GM21528 (cell line): ENCODE measurements at regions not wholly inside any gene's neighbourhood (a gene's known extent, or its start where the extent isn't known, plus 50 kb on each side); places are given as distances from the start of the nearest gene placed in this dataset.
"Not testable (repeated sequence)": the region's sequence is repeated elsewhere in the genome, so short reads cannot be mapped to it uniquely, and the experiment has no call there.

Experiments used
- ATAC-seq: cut with Tn5 transposase; IDR thresholded peaks from one replicate; pipeline ENCODE4 v1.9.1; 2021; ENCODE audit warnings: mild to moderate bottlenecking, moderate library complexity; ENCODE audit not compliant: unreplicated experiment, low FRiP score

DNA sequence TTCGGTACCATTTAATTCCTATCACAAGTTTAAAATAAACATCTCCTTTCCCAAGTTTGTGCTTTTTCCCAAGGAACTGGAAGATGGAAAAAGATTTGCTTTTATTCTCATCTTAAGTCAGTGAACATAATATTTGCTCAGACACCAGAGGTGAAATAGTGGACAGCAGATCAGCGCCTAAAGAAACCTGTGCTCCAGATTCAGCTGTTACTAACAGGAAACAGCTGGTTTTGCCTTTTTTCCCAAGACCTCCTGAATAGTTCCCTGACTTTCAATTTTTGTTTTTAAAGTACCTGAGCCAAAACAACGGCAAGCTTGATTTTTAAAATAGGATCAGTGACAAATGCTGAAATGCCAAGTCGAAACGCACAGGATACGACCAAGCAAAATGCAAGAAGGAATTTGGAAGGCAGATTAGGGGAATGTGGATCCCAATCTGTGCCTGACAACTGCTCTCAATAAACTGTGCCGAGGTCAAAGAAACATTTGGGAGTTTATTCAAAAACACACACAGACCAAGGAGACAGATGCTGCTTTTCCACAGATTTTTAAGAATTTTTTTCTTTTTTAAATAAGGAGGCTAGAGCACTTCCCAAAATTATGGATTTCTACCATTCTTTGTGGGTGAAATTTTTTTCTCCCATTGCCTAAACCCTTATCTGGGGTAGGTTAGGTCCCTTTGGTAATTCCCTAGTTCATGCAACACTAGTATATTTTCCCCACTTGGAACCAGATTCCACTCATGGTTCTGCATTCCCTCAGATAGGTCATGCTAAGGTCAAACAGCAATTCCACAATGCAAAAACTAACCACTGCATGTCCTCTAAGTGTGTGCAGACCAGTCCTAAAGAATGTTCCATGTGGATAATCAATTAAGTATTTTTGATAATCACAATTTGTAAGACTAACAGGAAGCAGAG, 121.5 kb upstream of the PDE1A start:
- no peak for ATAC-seq

DNA sequence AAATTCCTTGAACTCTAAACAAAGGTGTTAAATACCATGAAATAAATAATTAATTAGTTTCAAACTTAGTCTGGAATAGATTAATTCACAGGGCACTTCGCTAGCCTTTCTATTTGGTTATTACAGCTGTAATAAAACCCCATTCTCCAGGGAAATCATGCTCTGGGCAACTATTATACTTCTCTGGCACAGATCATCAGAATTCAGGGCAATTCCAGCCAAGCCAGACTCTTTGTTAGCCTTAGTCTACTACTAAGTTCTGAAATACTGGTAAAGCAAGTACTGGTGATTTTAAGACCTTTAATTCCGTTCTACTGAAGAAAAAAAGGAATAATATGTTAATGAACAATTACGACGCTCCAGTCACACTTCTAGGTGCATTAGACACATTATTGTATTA, 123.4 kb upstream of the PDE1A start:
- no peak for ATAC-seq

DNA sequence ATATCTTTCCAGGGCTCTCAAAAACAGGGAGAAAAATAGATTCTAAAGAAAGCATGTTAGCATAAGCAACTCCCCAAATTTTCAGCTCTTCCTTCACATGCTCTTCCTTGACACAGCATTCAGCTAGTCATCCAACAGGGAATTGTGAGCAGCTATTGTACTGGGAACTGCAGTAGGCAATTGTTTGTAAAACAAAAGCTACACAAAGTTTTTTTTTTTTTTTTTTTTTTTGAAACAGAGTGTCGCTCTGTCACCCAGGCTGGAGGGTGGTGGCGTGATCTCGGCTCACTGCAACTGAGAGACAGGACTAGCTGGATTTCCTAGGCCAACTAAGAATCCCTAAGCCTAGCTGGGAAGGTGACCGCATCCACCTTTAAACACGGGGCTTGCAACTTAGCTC, 125.4 kb upstream of the PDE1A start:
- ATAC-seq: not testable (repeated sequence)

DNA sequence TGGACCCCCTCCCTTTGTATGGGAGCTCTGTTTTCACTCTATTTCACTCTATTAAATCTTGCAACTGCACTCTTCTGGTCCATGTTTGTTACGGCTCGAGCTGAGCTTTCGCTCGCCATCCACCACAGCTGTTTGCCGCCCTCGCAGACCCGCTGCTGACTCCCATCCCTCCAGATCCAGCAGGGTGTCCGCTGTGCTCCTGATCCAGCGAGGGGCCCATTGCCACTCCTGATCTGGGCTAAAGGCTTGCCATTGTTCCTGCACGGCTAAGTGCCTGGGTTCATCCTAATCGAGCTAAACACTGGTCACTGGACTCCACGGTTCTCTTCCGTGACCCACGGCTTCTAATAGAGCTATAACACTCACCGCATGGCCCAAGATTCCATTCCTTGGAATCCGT, 125.9 kb upstream of the PDE1A start:
- ATAC-seq: not testable (repeated sequence)

DNA sequence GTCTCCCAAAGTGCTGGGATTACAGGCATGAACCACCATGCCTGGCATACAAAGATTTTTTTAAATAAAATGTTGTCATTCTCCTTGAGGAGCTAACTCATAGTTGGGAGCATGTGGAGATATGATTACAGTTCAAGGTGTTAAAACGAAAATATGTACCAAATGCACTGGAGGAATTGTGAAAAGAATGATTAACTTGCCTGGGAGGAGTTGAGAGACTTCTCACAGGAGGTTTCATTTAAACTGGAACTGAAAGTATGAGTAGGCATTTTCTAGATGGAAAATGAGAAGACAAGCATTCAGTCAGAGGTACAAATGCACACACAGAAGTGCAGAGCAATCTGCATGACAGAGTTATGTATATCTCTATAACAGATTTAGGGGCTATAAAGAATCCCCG, 126.6 kb upstream of the PDE1A start:
- peak; percentile 100 for ATAC-seq

DNA sequence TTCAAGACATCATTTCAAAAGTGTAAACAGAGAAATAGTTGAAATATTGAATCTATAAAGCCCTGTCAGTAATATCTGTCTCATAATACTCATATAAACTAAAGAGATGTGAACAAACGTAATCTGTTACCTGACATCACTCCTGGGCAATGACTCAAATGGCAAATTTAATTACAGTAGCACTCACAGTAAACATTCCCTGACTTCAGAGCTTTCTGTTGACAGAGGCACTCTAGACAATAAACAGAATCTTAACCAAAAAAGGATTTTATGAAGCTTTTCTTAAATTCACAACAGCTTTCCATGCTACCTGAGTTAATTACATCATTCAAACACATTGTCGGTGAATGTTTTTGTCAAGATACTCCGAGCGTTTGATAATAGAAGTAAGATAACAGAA, 128.1 kb upstream of the PDE1A start:
- no peak for ATAC-seq

DNA sequence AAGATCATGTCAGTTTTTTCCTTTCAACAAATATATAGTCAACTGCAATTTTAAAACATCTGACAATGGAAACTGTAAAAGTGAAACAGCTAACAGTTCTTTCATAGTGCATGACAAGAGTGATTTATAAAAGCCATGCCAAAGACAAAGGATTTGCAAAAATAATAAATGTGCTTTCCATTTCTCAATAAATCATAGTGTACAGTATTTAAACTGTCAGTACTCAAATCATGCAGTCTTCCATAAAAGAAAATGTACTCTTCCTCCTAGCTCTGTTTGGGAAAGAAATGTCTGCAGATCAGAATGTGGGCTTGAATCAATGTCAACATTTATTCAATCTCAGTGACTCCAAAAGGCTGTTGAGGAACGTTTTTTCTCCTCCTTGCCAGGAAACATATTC, 131.7 kb upstream of the PDE1A start:
- no peak for ATAC-seq

DNA sequence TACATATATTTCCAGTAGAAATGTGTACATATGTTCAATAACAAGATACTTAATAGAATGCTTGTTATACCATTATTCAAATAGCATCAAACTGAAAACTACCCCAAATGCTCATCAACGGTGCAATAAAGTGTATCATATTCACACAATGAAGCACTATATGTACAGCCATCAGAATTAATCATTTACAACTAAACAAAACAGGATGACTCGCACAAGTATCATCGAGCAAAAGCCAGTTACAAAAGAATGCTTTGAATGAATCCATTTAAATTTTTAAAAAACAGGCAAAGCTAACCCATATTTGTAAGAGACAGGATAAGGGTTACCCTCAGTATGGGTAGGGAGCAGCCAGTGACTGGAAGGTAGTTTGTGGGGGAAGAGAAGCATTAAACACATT, 132.8 kb upstream of the PDE1A start:
- ATAC-seq: no peak

DNA sequence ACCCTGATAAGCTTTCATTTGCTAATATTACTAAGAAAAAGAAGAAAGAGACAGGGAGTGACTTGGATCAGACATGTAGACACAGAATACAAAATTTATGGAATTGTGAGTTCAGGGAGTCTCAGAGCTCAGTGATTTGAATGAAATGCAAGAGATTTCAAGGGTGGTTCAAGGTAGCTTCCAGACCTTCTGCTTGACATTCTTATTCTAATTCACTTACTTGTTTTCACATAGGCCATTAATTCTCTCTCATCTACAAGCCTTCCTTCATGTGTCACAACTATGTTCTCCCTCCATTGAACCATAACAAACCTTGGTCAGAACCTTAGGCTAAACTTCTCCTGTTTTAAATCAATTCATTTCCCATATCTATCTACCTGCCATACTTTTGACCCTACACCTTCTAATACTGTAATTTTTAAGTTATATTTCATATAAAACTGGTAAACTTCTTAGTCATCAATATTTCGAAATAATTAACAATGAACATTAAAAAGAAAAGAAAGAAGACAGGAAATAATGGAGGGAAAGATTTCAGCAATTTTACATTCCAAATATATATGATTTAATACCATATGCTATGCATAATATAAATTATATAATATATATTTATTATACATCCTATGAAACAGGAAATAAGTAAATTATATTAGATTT, 139.2 kb upstream of the PDE1A start:
- no peak for ATAC-seq

DNA sequence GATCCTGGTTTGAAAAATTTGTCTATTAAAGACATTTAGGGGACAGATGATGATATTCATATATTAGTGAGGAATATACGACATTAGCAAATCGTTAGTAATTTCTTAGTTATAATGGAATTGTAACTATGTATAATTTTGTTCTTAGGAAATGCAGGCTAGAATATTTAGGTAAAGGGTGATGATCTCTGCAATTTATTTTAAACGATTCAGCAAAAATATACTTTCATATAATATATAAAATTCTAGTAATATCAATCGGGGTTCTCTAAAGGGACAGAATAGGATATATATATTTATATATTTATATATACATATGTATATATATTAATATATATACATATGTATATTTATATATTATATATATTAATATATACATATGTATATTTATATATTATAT, 142.5 kb upstream of the DNAJC10 start:
- ATAC-seq: no peak

DNA sequence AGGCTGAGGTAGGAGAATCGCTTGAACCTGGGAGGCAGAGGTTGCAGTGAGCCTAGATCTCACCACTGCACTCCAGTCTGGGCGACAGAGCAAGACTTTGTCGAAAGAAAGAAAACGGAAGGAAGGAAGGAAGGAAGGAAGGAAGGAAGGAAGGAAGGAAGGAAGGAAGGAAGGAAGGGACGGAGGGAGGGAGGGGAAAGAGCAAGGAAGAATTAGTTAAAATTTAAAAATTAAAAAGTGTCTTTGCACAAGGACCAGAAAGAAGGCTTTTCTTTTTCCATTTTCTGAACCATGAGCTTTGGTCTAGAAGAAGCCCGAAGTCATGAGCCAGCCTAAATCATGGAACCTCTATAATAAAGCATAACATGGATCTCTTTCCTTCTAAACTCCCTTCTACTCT, 138.2 kb upstream of the DNAJC10 start:
- no peak for ATAC-seq

DNA sequence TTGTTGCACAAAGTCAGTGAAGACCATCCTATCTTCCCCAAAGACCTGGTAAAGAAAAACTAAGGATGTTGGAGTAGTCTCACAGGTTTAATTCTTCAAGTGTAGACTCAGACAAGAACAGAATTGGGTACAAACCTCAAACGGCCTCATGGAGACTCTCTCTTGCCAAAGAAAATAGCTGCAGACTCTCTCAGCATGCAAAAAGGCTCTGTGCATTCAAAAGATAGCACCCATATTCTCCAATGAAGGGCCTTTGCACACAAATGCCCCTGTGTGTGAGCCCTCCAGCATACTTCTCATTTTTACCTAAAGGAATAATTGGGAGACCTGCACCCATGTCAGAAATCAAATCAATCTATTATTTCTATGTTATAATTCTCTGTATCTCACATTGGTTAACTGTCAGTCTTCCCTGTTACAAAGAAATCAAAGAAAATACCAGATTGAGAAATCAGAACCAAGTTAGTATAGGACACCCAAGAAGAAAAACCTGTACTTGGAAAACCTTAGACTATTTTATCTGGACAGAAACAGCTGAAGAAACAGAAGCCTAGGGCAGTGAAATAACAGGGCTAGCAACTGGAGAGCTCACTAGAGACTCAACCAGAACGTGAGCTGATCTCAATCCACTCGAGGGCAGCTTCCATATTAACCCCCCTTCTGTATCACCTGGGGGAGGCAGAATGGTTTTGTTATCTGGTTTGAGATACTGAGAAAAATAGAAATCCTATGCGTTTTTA, 134.7 kb upstream of the DNAJC10 start:
- ATAC-seq: no peak

DNA sequence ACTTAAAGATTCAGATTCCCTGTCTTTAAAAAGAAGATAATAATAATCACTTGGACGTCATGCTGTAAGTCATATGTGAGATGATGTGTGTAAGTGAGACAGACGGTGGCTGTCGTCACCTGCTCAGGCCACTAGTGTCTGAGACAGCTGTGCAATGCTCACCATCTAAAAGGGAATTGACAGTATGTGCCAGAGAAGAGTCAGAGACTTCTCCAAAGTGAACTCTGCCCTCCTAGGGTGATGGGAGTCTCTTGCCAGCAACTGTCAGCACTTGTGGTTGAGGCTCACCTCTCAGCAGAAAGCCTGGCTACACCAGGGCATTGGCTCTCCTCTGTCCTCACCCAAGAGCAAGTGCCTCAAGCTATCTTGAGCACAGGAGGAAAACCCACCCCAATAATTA, 131.6 kb upstream of the DNAJC10 start:
- ATAC-seq: no peak

DNA sequence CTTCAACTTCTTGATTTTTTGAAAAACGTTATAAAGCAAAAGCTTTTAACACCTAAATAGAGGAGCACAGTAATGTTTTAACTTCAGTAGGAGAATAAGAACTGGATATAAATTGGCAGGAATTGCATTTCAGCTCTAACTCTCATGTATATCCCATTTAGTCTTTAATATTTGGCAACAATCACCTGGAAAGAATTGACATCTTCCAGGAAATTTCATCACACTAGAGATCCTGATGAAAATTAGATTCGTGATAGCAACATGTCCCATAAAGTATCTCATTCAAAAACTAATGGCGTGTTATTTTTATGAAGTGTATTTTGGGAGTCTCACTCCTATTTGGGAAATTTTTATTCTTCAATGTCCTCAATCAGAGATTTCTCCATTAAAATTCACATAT, 131.1 kb upstream of the DNAJC10 start:
- ATAC-seq: no peak

DNA sequence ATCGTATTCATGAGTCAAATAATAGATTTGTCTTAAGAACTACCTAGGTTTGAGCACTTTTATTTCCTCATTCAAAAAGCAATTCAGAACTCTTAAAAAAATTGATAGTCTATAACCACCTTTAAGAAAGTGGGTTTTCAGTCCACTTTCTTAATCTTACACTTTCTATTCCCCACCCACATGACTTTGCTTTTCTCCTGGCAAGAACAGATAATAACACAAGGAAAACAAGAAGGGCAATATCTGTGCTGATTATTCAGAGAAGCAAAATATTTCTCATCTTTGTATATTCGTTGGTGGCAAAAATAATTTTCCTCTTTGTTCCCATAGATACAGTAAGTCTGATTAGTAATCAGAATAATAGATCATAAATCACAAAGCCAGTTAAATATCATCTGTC, 130.6 kb upstream of the DNAJC10 start:
- ATAC-seq: no peak

DNA sequence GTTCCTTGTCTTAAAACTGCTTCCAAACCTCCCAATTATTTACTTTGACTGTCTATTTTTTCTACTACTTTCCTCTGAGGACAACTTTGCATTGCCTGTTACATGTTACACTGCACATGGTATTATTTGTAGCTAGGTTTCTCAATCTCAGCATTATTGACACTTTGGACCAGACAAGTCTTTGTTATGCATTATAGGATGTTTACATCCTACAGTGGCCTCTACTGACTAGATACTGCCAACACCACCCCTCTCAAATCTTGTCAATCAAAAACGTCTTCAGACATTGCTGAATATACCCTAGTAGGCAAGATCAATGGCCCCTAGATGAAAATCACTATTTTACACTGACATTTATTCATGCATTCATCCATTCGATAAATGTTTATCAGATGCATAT, 129.6 kb upstream of the DNAJC10 start:
- no peak for ATAC-seq

DNA sequence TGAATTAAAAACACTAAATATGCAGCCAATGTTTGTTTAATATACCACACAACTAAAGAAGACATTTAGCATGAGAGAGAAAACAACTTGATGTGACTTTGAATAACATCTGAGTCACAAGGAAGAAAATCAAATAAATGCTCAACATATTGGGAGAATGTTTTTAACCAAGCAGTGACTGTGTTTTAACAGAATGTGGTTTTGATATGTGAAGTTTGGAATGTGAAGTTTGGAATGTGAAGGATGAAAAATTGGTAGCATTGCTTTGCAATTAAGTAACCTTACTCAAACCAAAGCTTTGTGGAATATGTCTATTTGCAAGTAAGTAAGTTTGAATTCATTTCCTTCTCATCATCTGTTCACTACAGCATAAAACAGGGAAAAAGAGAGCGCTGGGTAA, 128.2 kb upstream of the DNAJC10 start:
- no peak for ATAC-seq

DNA sequence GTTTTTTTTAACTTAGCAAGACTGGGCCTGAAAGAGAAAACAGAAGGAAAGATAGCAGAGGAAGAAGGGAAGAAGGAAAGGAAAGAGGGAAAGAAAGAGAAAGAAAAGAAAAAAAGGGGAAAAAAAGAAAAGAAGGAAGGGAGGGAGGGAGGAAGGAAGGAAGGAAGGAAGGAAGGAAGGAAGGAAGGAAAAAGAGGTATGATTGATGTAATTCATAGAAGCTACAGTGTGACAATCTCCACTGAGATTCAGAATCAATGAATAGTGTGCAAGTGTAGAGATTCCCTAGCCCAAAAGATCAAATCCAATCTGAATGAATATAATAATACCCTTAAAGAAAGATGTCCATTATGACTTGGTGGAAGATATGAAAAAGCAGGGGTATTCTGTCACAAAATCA, 126.9 kb upstream of the DNAJC10 start:
- ATAC-seq: no peak

DNA sequence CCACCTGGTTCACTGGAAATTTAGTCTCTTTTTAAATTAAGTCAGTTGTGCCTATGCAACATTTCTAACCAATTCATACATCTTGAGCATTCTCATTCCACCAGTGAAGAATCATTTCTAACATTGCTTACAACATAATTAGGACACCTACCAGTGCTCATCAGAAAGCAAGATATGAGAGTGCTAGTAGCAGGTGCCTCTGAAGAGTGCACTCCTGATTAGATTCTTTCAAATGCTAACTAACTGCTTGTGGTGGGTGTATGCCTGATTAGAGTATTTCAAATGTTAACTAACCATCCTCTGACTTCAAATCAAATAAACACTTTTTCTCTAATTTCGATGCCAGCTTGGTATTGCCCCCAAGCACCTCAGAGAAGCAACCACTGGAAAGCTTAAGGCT, 124.3 kb upstream of the DNAJC10 start:
- ATAC-seq: no peak

DNA sequence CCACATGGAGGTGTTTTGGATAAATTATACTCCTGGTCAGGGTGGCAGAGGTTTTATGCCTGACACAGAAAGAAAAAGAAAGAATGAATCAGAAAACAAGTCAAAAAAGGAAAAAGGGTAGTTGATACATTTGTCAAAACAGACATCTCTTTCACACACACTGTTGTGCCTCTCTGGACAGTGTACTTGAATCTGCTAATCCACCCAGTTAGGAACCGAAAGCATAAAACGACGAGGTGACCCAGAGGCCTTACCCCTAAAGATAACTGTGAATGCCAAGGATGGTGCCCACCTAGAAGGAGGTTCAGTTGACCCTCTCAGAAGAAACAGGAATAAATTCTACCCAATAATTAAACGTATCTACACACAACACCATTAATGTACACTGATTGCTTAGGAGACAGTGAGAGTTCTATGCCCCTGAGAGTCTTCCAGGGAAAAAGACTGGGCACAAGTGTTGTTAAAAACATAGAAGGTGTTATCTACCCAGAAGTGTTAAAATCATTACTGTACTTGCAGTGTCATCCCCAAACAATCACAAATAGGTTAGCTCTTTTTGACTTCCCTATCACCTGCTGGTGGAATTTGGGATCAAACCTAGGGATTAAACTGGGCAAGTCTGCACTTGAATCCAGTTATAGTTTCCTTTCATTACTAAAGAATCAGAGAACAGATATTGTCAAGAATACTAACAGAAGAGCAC, 123.2 kb upstream of the DNAJC10 start:
- ATAC-seq: no peak
